DND-41 (cell line): ENCODE measurements at regions not wholly inside any gene's neighbourhood (a gene's known extent, or its start where the extent isn't known, plus 50 kb on each side); places are given as distances from the start of the nearest gene placed in this dataset.

Experiments
- EZH2 ChIP-seq: IDR thresholded peaks from 3 replicates; pipeline ENCODE4 v1.6.1; 2012; ENCODE audit warnings: borderline replicate concordance, low read depth, mild to moderate bottlenecking, moderate library complexity, low read length, inconsistent platforms; ENCODE audit not compliant: severe bottlenecking
- TF ChIP-seq, protein P1 (sequence below): IDR thresholded peaks from 2 replicates; pipeline ENCODE4 v1.5.1; 2012; ENCODE audit warnings: borderline replicate concordance, low read length, moderate library complexity, mild to moderate bottlenecking; ENCODE audit not compliant: poor library complexity, severe bottlenecking; ENCODE audit errors: extremely low read depth

DNA sequence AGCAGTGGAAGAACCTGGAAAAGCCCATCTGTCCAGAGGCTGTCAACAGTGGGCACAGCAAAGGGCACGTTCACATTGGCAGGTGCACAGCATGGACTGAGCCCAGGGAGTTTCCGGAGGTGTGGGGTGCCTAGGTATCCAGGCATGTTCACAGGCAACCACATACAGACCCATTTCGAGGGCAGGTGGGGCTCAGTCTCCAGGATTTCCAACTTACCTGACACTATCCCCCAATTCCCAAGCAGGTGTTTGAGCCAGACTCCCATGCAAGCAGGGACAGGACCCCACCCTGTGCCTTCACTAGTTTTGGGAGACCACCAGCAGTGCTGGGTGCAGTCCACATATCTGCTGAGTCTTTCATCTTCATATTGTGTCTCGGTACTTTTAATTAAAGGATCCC lies 65.0 kb upstream of the IRF2BP2 start:
- TF ChIP-seq EZH2 = no peak
- TF ChIP-seq, protein P1, sequence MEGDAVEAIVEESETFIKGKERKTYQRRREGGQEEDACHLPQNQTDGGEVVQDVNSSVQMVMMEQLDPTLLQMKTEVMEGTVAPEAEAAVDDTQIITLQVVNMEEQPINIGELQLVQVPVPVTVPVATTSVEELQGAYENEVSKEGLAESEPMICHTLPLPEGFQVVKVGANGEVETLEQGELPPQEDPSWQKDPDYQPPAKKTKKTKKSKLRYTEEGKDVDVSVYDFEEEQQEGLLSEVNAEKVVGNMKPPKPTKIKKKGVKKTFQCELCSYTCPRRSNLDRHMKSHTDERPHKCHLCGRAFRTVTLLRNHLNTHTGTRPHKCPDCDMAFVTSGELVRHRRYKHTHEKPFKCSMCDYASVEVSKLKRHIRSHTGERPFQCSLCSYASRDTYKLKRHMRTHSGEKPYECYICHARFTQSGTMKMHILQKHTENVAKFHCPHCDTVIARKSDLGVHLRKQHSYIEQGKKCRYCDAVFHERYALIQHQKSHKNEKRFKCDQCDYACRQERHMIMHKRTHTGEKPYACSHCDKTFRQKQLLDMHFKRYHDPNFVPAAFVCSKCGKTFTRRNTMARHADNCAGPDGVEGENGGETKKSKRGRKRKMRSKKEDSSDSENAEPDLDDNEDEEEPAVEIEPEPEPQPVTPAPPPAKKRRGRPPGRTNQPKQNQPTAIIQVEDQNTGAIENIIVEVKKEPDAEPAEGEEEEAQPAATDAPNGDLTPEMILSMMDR = no peak
